Uterus (tissue), 3 donors: ENCODE measurements at regions not wholly inside any gene's neighbourhood (a gene's known extent, or its start where the extent isn't known, plus 50 kb on each side); places are given as distances from the start of the nearest gene placed in this dataset.
"Not testable (repeated sequence)": the region's sequence is repeated elsewhere in the genome, so short reads cannot be mapped to it uniquely, and the experiment has no call there.

Experiments used
- DNase-seq, 2 donors: peaks; one replicate each; pipeline ENCODE4 v3.0.0-alpha.2; 2019 to 2020
- H3K27ac ChIP-seq, 2 donors: fragments of 200-600 bp; sonication (generic); 1 replicate in 1 of 2; 2 replicates in 1 of 2; pipeline ENCODE4 v1.5.1; 2016 to 2018
- H3K27me3 ChIP-seq, 2 donors: fragments of 200-600 bp; sonication (generic); one replicate each; pipeline ENCODE4 v1.5.1; 2018 to 2019; ENCODE audit warnings: control low read depth in 1 of 2
- H3K36me3 ChIP-seq, 2 donors: fragments of 200-600 bp; sonication (generic); one replicate each; pipeline ENCODE4 v1.5.1; 2019; ENCODE audit warnings: control low read depth in 1 of 2
- H3K4me1 ChIP-seq, 2 donors: fragments of 200-600 bp; sonication (generic); one replicate each; pipeline ENCODE4 v1.5.1; 2018 to 2019; ENCODE audit warnings: control low read depth in 1 of 2
- H3K4me3 ChIP-seq, 2 donors: fragments of 200-600 bp; sonication (generic); 1 replicate in 1 of 2; 2 replicates in 1 of 2; pipeline ENCODE4 v1.5.1; 2018 to 2019; ENCODE audit warnings: mild to moderate bottlenecking in 1 of 2
- H3K9me3 ChIP-seq, 2 donors: fragments of 200-600 bp; sonication (generic); one replicate each; pipeline ENCODE4 v1.5.1; 2019; ENCODE audit warnings: control low read depth in 1 of 2
- POLR2A ChIP-seq, 2 donors: fragments of 450-650 bp; IDR thresholded peaks; one replicate each; pipeline ENCODE4 v1.6.1; 2016; ENCODE audit warnings: antibody characterized with exemption in 2 of 2, mild to moderate bottlenecking in 1 of 2, moderate library complexity in 1 of 2
- intact Hi-C: fragments of 100-400 bp; cut with DNase I; formaldehyde crosslinking; loops from one replicate; pipeline ENCODE4 v1.15.1; 2023; ENCODE audit warnings: low total_unique reads
- TF ChIP-seq, protein P1 (sequence below), 4 experiments: fragments of 200-600 bp in 2 of 4; fragments of 450-650 bp in 2 of 4; sonication (generic) in 2 of 4; IDR thresholded peaks; one replicate each; pipeline ENCODE4 v1.5.1; 2016 to 2019; ENCODE audit warnings: antibody characterized with exemption in 4 of 4, mild to moderate bottlenecking in 2 of 4, moderate library complexity in 1 of 4
- donor health status: DM: yes; HTN: yes; CAD: no.

DNA sequence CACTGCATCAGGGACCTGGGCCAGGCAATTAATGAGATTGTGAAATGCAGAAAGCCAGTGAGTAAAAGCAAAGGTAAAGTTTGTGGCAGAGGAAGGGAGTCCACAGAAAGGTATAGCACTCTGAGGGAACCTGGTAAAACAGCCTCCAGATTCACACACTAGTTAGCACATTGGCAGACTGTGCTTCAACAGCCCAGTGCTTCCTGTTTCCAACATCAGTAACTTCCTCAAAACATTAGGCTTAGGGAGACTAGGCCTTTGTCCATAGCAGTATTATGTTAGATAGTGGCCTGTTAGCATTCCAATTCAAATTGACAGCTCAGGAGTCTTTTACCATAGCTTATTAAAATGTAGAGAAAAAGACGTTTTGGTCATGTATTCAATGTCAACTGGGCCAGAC, 582.6 kb upstream of the ACTRT1 start:
- no peaks in the 10 kb centered on the region for H3K27me3 ChIP-seq
- no peak overlapping the region for H3K27ac ChIP-seq
- TF ChIP-seq, protein P1, sequence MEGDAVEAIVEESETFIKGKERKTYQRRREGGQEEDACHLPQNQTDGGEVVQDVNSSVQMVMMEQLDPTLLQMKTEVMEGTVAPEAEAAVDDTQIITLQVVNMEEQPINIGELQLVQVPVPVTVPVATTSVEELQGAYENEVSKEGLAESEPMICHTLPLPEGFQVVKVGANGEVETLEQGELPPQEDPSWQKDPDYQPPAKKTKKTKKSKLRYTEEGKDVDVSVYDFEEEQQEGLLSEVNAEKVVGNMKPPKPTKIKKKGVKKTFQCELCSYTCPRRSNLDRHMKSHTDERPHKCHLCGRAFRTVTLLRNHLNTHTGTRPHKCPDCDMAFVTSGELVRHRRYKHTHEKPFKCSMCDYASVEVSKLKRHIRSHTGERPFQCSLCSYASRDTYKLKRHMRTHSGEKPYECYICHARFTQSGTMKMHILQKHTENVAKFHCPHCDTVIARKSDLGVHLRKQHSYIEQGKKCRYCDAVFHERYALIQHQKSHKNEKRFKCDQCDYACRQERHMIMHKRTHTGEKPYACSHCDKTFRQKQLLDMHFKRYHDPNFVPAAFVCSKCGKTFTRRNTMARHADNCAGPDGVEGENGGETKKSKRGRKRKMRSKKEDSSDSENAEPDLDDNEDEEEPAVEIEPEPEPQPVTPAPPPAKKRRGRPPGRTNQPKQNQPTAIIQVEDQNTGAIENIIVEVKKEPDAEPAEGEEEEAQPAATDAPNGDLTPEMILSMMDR (IDR thresholded peaks at IDR 0.05) = no peak
- no peak for TF ChIP-seq POLR2A (IDR thresholded peaks at IDR 0.05)
- no peaks in the 10 kb centered on the region for H3K4me1 ChIP-seq
- intact Hi-C loops = no loop called here
- H3K9me3 ChIP-seq = no peaks in the 10 kb centered on the region
- DNase-seq = no peak
- no peak overlapping the region for H3K4me3 ChIP-seq
- no peaks in the 10 kb centered on the region for H3K36me3 ChIP-seq

DNA sequence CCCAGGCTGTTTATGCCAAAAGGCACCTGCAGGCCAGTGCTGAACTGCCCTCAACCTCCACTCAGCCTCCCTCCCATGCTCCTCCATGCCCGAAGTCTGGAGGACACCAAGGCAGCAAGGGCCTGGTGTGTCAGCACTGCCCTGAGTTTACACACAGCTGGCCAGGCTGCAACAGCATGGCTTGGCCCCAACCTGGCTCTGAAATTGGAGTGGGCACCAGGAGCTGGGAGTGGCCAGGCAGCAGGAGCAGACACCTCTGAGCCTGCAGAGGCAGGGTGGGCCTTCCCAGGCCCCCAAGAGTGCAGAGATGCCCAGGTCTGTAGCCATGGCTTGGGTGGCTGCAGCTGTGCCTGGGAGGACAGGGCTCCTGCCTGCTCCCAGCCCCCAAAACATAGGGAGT, 571.2 kb upstream of the ACTRT1 start:
- intact Hi-C loops = no loop called here
- Histone ChIP-seq H3K36me3 (no peaks in the 10 kb centered on the region), H3K9me3 (no peaks in the 10 kb centered on the region), H3K4me1 (no peaks in the 10 kb centered on the region), H3K27ac (no peak overlapping the region), H3K27me3 (no peaks in the 10 kb centered on the region), H3K4me3 (no peak overlapping the region)
- TF ChIP-seq POLR2A (IDR thresholded peaks at IDR 0.05) = no peak
- TF ChIP-seq, protein P1 (IDR thresholded peaks at IDR 0.05) = no peak
- no peak for DNase-seq

DNA sequence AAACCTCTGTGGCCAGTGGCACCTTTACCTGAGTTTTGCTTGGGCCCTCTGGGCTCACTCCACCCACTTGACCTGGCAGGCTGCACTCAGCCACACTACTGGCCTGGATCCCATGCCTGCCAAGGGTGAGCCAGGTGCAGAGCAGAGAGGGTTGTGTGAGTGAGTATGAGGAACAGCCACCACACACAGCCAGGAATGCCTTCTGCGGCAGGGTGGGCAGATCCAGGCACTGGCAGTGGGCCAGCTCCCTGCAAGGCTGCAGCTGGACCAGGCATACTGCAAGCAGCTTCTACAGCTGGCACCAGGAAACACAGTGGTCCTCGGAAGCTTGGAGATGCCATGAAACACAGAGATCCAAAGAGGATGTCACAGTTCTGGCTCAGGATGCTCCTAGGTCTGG, 570.1 kb upstream of the ACTRT1 start:
- H3K4me3 ChIP-seq = no peak overlapping the region
- TF ChIP-seq, protein P1 (IDR thresholded peaks at IDR 0.05) = no peak
- TF ChIP-seq POLR2A (IDR thresholded peaks at IDR 0.05) = no peak
- no peaks in the 10 kb centered on the region for H3K4me1 ChIP-seq
- no peaks in the 10 kb centered on the region for H3K27me3 ChIP-seq
- H3K27ac ChIP-seq = no peak overlapping the region
- H3K9me3 ChIP-seq = no peaks in the 10 kb centered on the region
- intact Hi-C loops = no loop called here
- no peaks in the 10 kb centered on the region for H3K36me3 ChIP-seq
- no peak for DNase-seq

DNA sequence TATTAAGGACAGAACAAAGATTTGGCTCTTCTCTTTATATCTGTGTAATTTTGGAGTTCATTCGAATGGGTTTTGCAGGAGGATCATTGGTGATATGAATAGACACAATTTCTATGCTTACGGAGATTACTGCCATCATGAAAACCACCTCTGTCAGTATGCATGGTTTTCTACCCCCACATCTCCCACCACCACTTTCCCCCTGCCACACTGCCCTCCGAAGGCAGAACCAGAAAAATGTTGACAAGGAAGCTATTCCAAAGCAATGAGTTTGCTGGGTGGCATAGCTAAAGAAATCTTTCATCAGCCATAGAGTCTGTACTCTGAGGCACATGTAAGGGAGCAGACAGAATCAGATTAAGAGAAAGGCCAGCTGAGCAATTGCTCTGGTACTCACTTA, 567.3 kb upstream of the ACTRT1 start:
- no peaks in the 10 kb centered on the region for H3K4me1 ChIP-seq
- no peaks in the 10 kb centered on the region for H3K27me3 ChIP-seq
- no peak overlapping the region for H3K27ac ChIP-seq
- no peaks in the 10 kb centered on the region for H3K36me3 ChIP-seq
- no peak for TF ChIP-seq POLR2A (IDR thresholded peaks at IDR 0.05)
- TF ChIP-seq, protein P1 (IDR thresholded peaks at IDR 0.05) = no peak
- no peak for DNase-seq
- H3K4me3 ChIP-seq = no peak overlapping the region
- H3K9me3 ChIP-seq = no peaks in the 10 kb centered on the region
- intact Hi-C loops = no loop called here

DNA sequence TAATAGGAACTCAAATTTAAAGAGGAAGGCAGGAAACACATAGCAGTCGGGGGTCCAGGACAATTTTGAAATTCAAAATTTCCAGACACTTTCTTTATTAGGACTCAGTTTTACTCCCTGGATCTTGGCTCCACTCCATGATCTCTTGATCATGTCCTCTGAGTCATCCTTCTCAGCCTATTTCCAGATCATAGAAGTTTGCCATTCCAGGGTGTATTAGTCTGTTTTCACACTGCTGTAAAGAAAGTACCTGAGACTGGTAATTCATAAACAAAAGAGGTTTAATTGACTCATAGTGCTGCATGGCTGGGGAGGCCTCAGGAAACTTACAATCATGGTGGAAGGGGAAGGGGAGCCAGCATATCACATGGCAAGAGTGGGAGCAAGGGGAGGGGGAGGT, 564.7 kb upstream of the ACTRT1 start:
- DNase-seq = no peak
- intact Hi-C loops = no loop called here
- H3K27ac ChIP-seq = no peak overlapping the region
- no peaks in the 10 kb centered on the region for H3K36me3 ChIP-seq
- TF ChIP-seq POLR2A (IDR thresholded peaks at IDR 0.05) = no peak
- TF ChIP-seq, protein P1 (IDR thresholded peaks at IDR 0.05) = no peak
- no peak overlapping the region for H3K4me3 ChIP-seq
- no peaks in the 10 kb centered on the region for H3K27me3 ChIP-seq
- H3K4me1 ChIP-seq = no peaks in the 10 kb centered on the region
- H3K9me3 ChIP-seq = no peaks in the 10 kb centered on the region

DNA sequence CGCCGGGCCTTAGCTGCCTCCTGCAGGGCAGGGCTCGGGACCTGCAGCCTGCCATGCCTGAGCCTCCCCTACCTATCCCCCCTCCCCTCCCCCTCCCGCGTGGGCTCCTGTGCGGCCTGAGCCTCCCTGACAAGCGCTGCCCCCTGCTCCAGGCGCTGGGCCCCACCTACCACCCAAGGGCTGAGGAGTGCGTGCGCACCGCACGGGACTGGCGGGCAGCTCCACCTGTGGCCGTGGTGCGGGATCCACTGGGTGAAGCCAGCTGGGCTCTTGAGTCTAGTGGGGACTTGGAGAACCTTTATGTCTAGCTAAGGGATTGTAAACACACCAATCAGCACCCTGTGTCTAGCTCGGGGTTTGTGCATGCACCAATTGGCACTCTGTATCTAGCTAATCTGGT, 554.6 kb upstream of the ACTRT1 start:
- H3K4me3 ChIP-seq, H3K27me3 ChIP-seq, H3K9me3 ChIP-seq, H3K4me1 ChIP-seq, intact Hi-C loops, DNase-seq, H3K36me3 ChIP-seq, H3K27ac ChIP-seq: not testable (repeated sequence)

DNA sequence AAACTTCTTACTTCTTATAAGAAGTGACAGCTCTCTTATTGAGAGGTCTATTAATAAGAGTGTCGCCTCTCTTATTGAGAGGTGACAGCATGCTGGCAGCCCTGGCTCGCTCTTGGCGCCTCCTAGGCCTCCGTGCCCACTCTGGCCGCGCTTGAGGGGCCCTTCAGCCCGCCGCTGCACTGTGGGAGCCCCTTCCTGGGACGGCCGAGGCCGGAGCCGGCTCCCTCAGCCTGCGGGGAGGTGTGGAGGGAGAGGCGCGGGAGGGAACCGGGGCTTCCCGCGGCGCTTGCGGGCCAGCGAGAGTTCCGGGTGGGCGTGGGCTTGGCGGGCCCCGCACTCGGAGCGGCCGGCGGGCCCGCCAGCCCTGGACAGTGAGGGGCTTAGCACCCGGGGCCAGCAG, 554.2 kb upstream of the ACTRT1 start:
- H3K9me3 ChIP-seq, DNase-seq, H3K27me3 ChIP-seq, H3K36me3 ChIP-seq, H3K4me3 ChIP-seq, H3K27ac ChIP-seq, H3K4me1 ChIP-seq, intact Hi-C loops: not testable (repeated sequence)
